CD4-positive, alpha-beta T cell treated with Interleukin-17A for 1 hour (primary cell): ENCODE measurements at regions not wholly inside any gene's neighbourhood (a gene's known extent, or its start where the extent isn't known, plus 50 kb on each side); places are given as distances from the start of the nearest gene placed in this dataset.
A peak's percentile ranks its signal among the peaks of the same experiment; 100 is the strongest.

Source experiments
- DNase-seq: peaks from one replicate; pipeline ENCODE4 v3.0.0-alpha.2; 2020

DNA sequence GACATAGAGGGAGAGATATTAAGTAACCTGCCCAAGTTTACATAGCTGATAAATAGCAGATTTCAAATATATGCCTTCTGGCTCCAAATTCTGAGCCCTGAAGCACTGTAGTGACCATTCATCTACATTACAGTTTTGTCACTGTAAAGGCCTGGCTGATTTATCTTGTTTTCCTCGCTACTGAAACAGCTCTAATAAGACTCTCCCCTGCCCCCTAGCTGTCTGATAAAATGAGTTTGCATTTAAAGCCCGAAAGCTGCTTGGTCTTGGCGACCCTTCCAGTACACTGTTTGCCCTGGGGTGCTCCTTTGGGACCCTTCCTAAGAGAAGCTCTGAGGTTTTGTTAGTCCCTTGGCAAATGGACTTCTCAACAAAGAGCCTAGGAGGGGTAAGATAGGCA lies 59.7 kb upstream of the RAB11FIP2 start:
- peak; percentile 2 for DNase-seq

DNA sequence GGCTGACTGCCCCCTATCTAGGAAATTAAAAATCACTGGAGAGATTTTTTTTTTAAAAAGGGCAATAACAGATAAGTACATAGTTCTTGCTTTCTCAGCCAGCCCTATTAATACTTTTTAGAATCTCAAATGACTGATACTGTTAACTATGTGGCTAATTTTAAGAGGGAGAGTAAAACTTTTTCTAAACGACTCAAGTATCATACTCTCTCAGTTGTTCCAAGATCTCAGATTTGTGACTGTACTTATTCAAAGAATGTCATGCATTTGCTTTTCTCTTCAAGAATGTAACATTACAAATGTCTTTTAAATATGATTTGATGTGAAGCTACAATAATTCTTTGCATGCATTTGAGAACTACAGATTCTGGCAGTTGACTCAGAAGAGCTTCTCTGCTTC lies 55.4 kb upstream of the RAB11FIP2 start:
- no peak for DNase-seq

DNA sequence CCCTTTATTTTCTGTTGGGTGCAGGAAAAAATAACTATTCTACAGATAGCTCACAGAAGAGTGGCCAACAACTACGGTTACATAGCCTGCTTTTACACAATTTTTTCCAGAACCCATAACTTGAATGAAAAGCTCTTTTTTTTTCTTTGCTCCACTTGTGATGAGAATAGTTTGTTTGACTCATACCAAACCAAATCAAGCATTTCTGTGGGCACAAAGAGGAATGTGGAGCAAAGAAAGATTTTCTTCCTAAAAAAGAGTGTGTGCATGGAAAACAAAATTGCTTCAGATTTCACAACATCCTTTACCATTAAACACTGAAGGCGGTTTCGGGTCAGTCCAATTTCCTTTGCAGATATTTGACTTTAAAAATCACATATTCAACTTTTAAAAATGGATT lies 54.8 kb upstream of the RAB11FIP2 start:
- no peak for DNase-seq
